Left ventricle myocardium inferior (tissue), 1 donor: ENCODE measurements at regions not wholly inside any gene's neighbourhood (a gene's known extent, or its start where the extent isn't known, plus 50 kb on each side); places are given as distances from the start of the nearest gene placed in this dataset.

Experiments
- DNase-seq: peaks from one replicate; pipeline ENCODE4 v3.0.0-alpha.2; 2020
- H3K27ac ChIP-seq: fragments of 200-600 bp; replicated peaks from 2 replicates; pipeline ENCODE4 v1.8.0; 2021
- H3K27me3 ChIP-seq: fragments of 200-600 bp; 2 replicates; pipeline ENCODE4 v1.8.0; 2021; ENCODE audit warnings: low read depth
- H3K36me3 ChIP-seq: fragments of 200-600 bp; 2 replicates; pipeline ENCODE4 v1.8.0; 2021
- H3K4me1 ChIP-seq: fragments of 200-600 bp; 2 replicates; pipeline ENCODE4 v1.8.0; 2021
- H3K4me3 ChIP-seq: fragments of 200-600 bp; 2 replicates; pipeline ENCODE4 v1.8.0; 2021; ENCODE audit warnings: mild to moderate bottlenecking, moderate library complexity
- H3K9me3 ChIP-seq: fragments of 200-600 bp; replicated peaks from 2 replicates; pipeline ENCODE4 v1.8.0; 2021
- intact Hi-C: fragments of 100-400 bp; cut with micrococcal nuclease; formaldehyde crosslinking; loops from one replicate; pipeline ENCODE4 v1.11.0; 2022
- TF ChIP-seq, protein P1 (sequence below): fragments of 200-600 bp; IDR thresholded peaks from 2 replicates; pipeline ENCODE4 v1.8.0; 2021; ENCODE audit warnings: antibody characterized with exemption, mild to moderate bottlenecking, borderline replicate concordance
- donor health status: DM: no; HTN: yes; CAD: no; lungs with severe emphysema.

DNA sequence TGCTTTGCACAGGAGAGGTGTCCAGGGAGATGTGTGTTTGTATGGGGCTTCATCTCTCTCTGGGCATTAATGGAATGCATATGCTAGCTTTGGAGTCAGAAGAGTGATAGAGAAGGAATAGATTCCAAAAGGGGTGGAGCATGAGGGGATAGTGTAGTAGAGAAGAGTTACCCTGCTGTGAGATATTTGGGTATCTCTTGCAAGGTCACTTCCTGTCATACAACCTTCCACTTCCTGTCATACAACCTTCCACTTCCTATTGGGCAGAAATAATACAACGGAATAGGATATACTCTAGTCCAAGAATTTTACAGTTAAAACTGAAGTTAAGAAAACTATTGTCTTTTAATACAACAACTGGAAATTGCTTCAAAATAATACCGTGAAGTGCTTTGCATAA lies 351.8 kb upstream of the FMN2 start:
- no peaks in the 10 kb centered on the region for H3K27me3 ChIP-seq
- TF ChIP-seq, protein P1, sequence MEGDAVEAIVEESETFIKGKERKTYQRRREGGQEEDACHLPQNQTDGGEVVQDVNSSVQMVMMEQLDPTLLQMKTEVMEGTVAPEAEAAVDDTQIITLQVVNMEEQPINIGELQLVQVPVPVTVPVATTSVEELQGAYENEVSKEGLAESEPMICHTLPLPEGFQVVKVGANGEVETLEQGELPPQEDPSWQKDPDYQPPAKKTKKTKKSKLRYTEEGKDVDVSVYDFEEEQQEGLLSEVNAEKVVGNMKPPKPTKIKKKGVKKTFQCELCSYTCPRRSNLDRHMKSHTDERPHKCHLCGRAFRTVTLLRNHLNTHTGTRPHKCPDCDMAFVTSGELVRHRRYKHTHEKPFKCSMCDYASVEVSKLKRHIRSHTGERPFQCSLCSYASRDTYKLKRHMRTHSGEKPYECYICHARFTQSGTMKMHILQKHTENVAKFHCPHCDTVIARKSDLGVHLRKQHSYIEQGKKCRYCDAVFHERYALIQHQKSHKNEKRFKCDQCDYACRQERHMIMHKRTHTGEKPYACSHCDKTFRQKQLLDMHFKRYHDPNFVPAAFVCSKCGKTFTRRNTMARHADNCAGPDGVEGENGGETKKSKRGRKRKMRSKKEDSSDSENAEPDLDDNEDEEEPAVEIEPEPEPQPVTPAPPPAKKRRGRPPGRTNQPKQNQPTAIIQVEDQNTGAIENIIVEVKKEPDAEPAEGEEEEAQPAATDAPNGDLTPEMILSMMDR: no peak
- H3K4me1 ChIP-seq: no peaks in the 10 kb centered on the region
- H3K27ac ChIP-seq: no peak overlapping the region
- DNase-seq: no peak
- H3K4me3 ChIP-seq: no peak overlapping the region
- H3K36me3 ChIP-seq: no peaks in the 10 kb centered on the region
- no peaks in the 10 kb centered on the region for H3K9me3 ChIP-seq
- intact Hi-C loops: no loop called here

GRCh38 chr1:239742416-239743109 lies 349.1 kb upstream of the FMN2 start:
- H3K36me3 ChIP-seq: no peaks in the 10 kb centered on the region
- DNase-seq: no peak
- TF ChIP-seq, protein P1: no peak

DNA sequence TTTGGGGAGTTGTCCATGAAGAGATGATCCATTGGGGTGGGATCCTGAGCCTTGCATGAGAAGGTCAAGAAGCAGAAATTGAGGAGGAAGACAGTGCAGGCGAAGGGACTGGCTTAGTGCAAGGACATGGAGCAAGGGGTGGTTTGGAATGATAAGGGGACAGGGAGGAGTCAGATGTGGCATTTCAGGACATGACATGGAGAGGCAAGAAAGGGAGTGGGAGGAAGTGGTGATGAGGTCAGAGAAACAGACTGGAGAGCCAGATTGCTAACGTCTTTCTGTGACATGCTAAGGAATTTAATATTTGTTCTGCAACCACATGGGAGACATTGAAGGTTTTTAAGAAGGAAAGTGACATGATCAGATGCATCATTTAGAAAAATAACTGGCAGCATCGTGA lies 346.8 kb upstream of the FMN2 start:
- Histone ChIP-seq H3K27ac (no peak overlapping the region), H3K4me1 (no peaks in the 10 kb centered on the region), H3K4me3 (no peak overlapping the region), H3K9me3 (no peaks in the 10 kb centered on the region), H3K36me3 (no peaks in the 10 kb centered on the region), H3K27me3 (no peaks in the 10 kb centered on the region)
- DNase-seq: no peak
- TF ChIP-seq, protein P1: no peak
- intact Hi-C loops: no loop called here

More at GRCh38 chr1:239742416-239743109, 349.1 kb upstream of the FMN2 start:
- H3K27me3 ChIP-seq: no peaks in the 10 kb centered on the region
- no peak overlapping the region for H3K27ac ChIP-seq
- H3K9me3 ChIP-seq: no peaks in the 10 kb centered on the region
- H3K4me1 ChIP-seq: no peaks in the 10 kb centered on the region
- H3K4me3 ChIP-seq: no peak overlapping the region
- intact Hi-C loops: no loop called here

DNA sequence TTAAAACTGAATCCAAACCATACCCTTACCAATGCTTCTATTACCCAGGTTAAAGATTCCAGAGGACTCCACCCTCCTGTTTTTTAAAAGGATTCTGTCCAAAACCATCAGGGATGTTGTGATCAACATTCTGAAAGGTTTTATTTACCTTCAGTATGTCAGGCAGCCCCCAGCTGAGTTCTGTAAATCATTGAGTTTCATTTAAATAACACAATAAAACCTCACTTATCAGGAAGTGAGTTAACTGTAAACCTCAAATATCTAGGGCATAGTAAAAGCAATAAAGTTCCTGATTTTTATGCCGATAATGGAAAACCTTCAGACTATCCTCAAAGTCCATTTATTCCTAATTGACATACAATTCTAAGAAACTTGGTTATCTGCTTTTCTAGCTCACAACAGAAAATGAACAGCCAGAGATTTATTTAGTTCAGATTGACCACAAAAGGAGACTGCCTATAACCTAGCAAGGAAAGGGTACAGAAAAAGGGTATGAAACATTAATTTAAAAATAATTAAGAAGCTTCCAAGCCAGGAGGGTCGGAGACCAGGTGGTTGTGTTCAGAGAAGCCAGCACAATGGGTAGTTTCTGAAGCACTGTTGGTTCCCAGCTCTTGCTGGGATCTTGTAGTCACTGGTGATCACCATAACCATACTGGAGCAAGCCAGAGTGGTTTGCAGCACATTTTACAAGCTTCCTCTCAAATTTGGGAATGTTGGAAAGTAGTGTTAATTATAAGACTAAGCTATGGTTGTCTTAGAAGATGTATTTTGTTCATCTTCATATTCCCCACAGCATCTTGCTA lies 336.4 kb upstream of the FMN2 start:
- TF ChIP-seq, protein P1: no peak
- intact Hi-C loops: no loop called here
- DNase-seq: no peak

GRCh38 chr1:239757716-239758115 lies 334.0 kb upstream of the FMN2 start:
- intact Hi-C loops: no loop called here
- DNase-seq: no peak
- Histone ChIP-seq H3K4me3 (no peak overlapping the region), H3K27ac (no peak overlapping the region), H3K4me1 (no peaks in the 10 kb centered on the region), H3K9me3 (no peaks in the 10 kb centered on the region), H3K27me3 (no peaks in the 10 kb centered on the region), H3K36me3 (no peaks in the 10 kb centered on the region)
- TF ChIP-seq, protein P1: no peak

More for the DNA sequence above, 336.4 kb upstream of the FMN2 start:
- no peak overlapping the region for H3K27ac ChIP-seq
- H3K27me3 ChIP-seq: no peaks in the 10 kb centered on the region
- H3K9me3 ChIP-seq: no peaks in the 10 kb centered on the region
- H3K36me3 ChIP-seq: no peaks in the 10 kb centered on the region
- no peak overlapping the region for H3K4me3 ChIP-seq
- no peaks in the 10 kb centered on the region for H3K4me1 ChIP-seq
